ENCODE measurements at regions not wholly inside any gene's neighbourhood (a gene's known extent, or its start where the extent isn't known, plus 50 kb on each side); places are given as distances from the start of the nearest gene placed in this dataset.

- TF ChIP-seq CTCF (IDR thresholded peaks at IDR 0.05) = no peak
- no peak for TF ChIP-seq POLR2A (IDR thresholded peaks at IDR 0.05)
These were observed 380.0 kb downstream of the INSC start for GRCh38 chr11:15494740-15495139.

Measured in breast epithelium (tissue), 3 donors.